GM23338 (cell line): ENCODE measurements at regions not wholly inside any gene's neighbourhood (a gene's known extent, or its start where the extent isn't known, plus 50 kb on each side); places are given as distances from the start of the nearest gene placed in this dataset.

Source experiments
- ATAC-seq: fragments of 200-7000 bp; cut with Tn5 transposase; 3 replicates; pipeline ENCODE4 v1.9.1; 2020
- DNase-seq: peaks from one replicate; pipeline ENCODE4 v3.0.0-alpha.2; 2015; ENCODE audit warnings: low spot score
- H2AFZ ChIP-seq: fragments of 200-600 bp; sonication (generic); 2 replicates; pipeline ENCODE4 v1.8.0; 2016; ENCODE audit warnings: antibody characterized with exemption, mild to moderate bottlenecking, moderate library complexity
- H3F3A ChIP-seq: fragments of 200-600 bp; sonication (generic); replicated peaks from 2 replicates; pipeline ENCODE4 v1.8.0; 2017; ENCODE audit warnings: antibody characterized with exemption, mixed run types, low read depth
- H3K27ac ChIP-seq: fragments of 200-600 bp; sonication (generic); 2 replicates; pipeline ENCODE4 v1.6.1; 2016; ENCODE audit warnings: low read depth
- H3K27me3 ChIP-seq: fragments of 200-600 bp; sonication (generic); 2 replicates; pipeline ENCODE4 v1.8.0; 2016; ENCODE audit warnings: mild to moderate bottlenecking, mixed run types, moderate library complexity; ENCODE audit not compliant: insufficient read depth
- H3K36me3 ChIP-seq: fragments of 200-600 bp; sonication (generic); 2 replicates; pipeline ENCODE4 v1.8.0; 2016; ENCODE audit warnings: mild to moderate bottlenecking; ENCODE audit not compliant: insufficient read depth
- H3K4me1 ChIP-seq: fragments of 200-600 bp; sonication (generic); 2 replicates; pipeline ENCODE4 v1.8.0; 2016; ENCODE audit warnings: mild to moderate bottlenecking, moderate library complexity; ENCODE audit not compliant: insufficient read depth
- H3K4me2 ChIP-seq: fragments of 200-600 bp; sonication (generic); 2 replicates; pipeline ENCODE4 v1.7.1; 2017; ENCODE audit warnings: mixed run types
- H3K4me3 ChIP-seq: fragments of 200-600 bp; sonication (generic); 2 replicates; pipeline ENCODE4 v1.6.1; 2016; ENCODE audit warnings: mixed run types
- H3K79me2 ChIP-seq: fragments of 200-600 bp; sonication (generic); replicated peaks from 2 replicates; pipeline ENCODE4 v1.8.0; 2017; ENCODE audit warnings: mild to moderate bottlenecking; ENCODE audit not compliant: insufficient read depth
- H3K9me2 ChIP-seq: fragments of 200-600 bp; sonication (generic); 2 replicates; pipeline ENCODE4 v1.8.0; 2017; ENCODE audit not compliant: insufficient read depth
- H4K20me1 ChIP-seq: fragments of 200-600 bp; sonication (generic); replicated peaks from 2 replicates; pipeline ENCODE4 v1.8.0; 2017; ENCODE audit warnings: mild to moderate bottlenecking; ENCODE audit not compliant: insufficient read depth
- H3K27ac Mint-ChIP-seq: 2 replicates; pipeline ENCODE4 v1.8.0; 2020; ENCODE audit warnings: inconsistent platforms, mild to moderate bottlenecking, moderate library complexity, mixed read lengths
- H3K27me3 Mint-ChIP-seq: 3 replicates; pipeline ENCODE4 v1.8.0; 2022; ENCODE audit warnings: low read depth, mild to moderate bottlenecking, moderate library complexity, mixed read lengths, inconsistent platforms; ENCODE audit not compliant: insufficient read depth, poor library complexity
- H3K36me3 Mint-ChIP-seq: 3 replicates; pipeline ENCODE4 v1.8.0; 2021; ENCODE audit warnings: low read depth, mild to moderate bottlenecking, inconsistent platforms, moderate library complexity, mixed read lengths
- H3K4me1 Mint-ChIP-seq: 3 replicates; pipeline ENCODE4 v1.8.0; 2020; ENCODE audit warnings: mild to moderate bottlenecking, inconsistent platforms, mixed read lengths
- H3K4me3 Mint-ChIP-seq: 3 replicates; pipeline ENCODE4 v1.8.0; 2021; ENCODE audit warnings: moderate library complexity, mild to moderate bottlenecking, inconsistent platforms, mixed read lengths
- H3K9me3 Mint-ChIP-seq: 3 replicates; pipeline ENCODE4 v1.8.0; 2020; ENCODE audit warnings: moderate library complexity, mild to moderate bottlenecking, inconsistent platforms, mixed read lengths
- CREB1 ChIP-seq: fragments of 250-450 bp; sonication (Bioruptor Pico); IDR thresholded peaks from 2 replicates; pipeline ENCODE4 v1.5.0; 2020; ENCODE audit warnings: low read depth, mild to moderate bottlenecking, moderate library complexity
- CTCF ChIP-seq, 2 experiments: fragments of 200-600 bp in 1 of 2; sonication (generic) in 1 of 2; conservative IDR thresholded peaks; 2 replicates each; pipeline versions ENCODE4 v1.5.1 to v1.6.1; 2016 to 2017; ENCODE audit warnings: antibody characterized with exemption in 2 of 2, low read depth in 2 of 2, mild to moderate bottlenecking in 2 of 2, moderate library complexity in 1 of 2
- EZH2 ChIP-seq: fragments of 200-600 bp; sonication (generic); IDR thresholded peaks from one replicate; pipeline ENCODE4 v1.8.0; 2017; ENCODE audit warnings: antibody characterized with exemption, mild to moderate bottlenecking, low read depth; ENCODE audit not compliant: unreplicated experiment
- EZH2phosphoT487 ChIP-seq: fragments of 200-600 bp; sonication (generic); IDR thresholded peaks from one replicate; pipeline ENCODE4 v1.8.1; 2018; ENCODE audit warnings: antibody characterized with exemption; ENCODE audit not compliant: unreplicated experiment
- JUNB ChIP-seq: IDR thresholded peaks from one replicate; pipeline ENCODE4 v1.6.1; 2016; ENCODE audit warnings: antibody characterized with exemption; ENCODE audit not compliant: unreplicated experiment
- NANOG ChIP-seq: IDR thresholded peaks from 2 replicates; pipeline ENCODE4 v1.6.1; 2016; ENCODE audit warnings: antibody characterized with exemption, borderline replicate concordance
- REST ChIP-seq: IDR thresholded peaks from one replicate; pipeline ENCODE4 v1.6.1; 2018; ENCODE audit warnings: antibody characterized with exemption; ENCODE audit not compliant: unreplicated experiment
- STAT1 ChIP-seq: IDR thresholded peaks from one replicate; pipeline ENCODE4 v1.6.1; 2016; ENCODE audit warnings: antibody characterized with exemption; ENCODE audit not compliant: unreplicated experiment
- ZNF331 ChIP-seq: fragments of 250-450 bp; sonication (Bioruptor Pico); IDR thresholded peaks from 2 replicates; pipeline ENCODE4 v1.5.0; 2020; ENCODE audit warnings: low read depth, mild to moderate bottlenecking, moderate library complexity
- ZNF462 ChIP-seq: fragments of 250-450 bp; sonication (Bioruptor Pico); IDR thresholded peaks from 2 replicates; pipeline ENCODE4 v1.5.0; 2020; ENCODE audit warnings: mild to moderate bottlenecking, moderate library complexity

- Mint-ChIP-seq H3K27me3 (peaks cover 9% of the 10 kb centered on the region), H3K4me3 (no peak overlapping the region), H3K9me3 (peaks cover 27% of the 10 kb centered on the region), H3K27ac (no peak overlapping the region), H3K4me1 (peaks cover 7% of the 10 kb centered on the region), H3K36me3 (0 out of 3 replicates have a peak, but pooled peaks cover 4% of the 10 kb centered on the region)
- Histone ChIP-seq H3K9me2 (no peaks in the 10 kb centered on the region), H2AFZ (no peak overlapping the region), H4K20me1 (no peaks in the 10 kb centered on the region), H3K4me3 (no peak overlapping the region), H3K4me1 (no peaks in the 10 kb centered on the region; the same call in 1 of the 2 replicates), H3K4me2 (no peak overlapping the region), H3K36me3 (no peaks in the 10 kb centered on the region), H3K27me3 (no peaks in the 10 kb centered on the region), H3F3A (no peaks in the 10 kb centered on the region), H3K27ac (no peak overlapping the region), H3K79me2 (no peaks in the 10 kb centered on the region)
- TF ChIP-seq CREB1 (CRISPR knock-in tag) = no peak
- no peak for TF ChIP-seq STAT1
- TF ChIP-seq EZH2phosphoT487 = no peak
- no peak for TF ChIP-seq CTCF (conservative IDR thresholded peaks at IDR 0.05; ENCODE audit: low read depth in 2 of 2)
- no peak for TF ChIP-seq EZH2
- no peak for TF ChIP-seq JUNB
- no peak for TF ChIP-seq ZNF462 (CRISPR knock-in tag)
- TF ChIP-seq ZNF331 (CRISPR knock-in tag) = no peak
- no peak for TF ChIP-seq REST
- no peak for TF ChIP-seq NANOG
- DNase-seq (no peak), ATAC-seq (no peak)
Observed at GRCh38 chr1:29428997-29429396, 192.7 kb downstream of the PTPRU start.
